Parathyroid adenoma (tissue), 2 donors: ENCODE measurements at regions not wholly inside any gene's neighbourhood (a gene's known extent, or its start where the extent isn't known, plus 50 kb on each side); places are given as distances from the start of the nearest gene placed in this dataset.

ENCODE experiments used
- H2AFZ ChIP-seq: fragments of 300-600 bp; sonication (generic); one replicate; pipeline ENCODE4 v1.7.0; 2017; ENCODE audit warnings: antibody characterized with exemption, mild to moderate bottlenecking
- H3K27ac ChIP-seq: fragments of 300-600 bp; sonication (generic); one replicate; pipeline ENCODE4 v1.7.0; 2017
- H3K27me3 ChIP-seq: fragments of 300-600 bp; sonication (generic); one replicate; pipeline ENCODE4 v1.7.0; 2017; ENCODE audit warnings: low read length; ENCODE audit not compliant: control insufficient read depth, insufficient read depth
- H3K36me3 ChIP-seq: fragments of 300-600 bp; sonication (generic); one replicate; pipeline ENCODE4 v1.7.0; 2017; ENCODE audit warnings: low read length; ENCODE audit not compliant: control insufficient read depth, insufficient read depth
- H3K4me1 ChIP-seq: fragments of 300-600 bp; sonication (generic); one replicate; pipeline ENCODE4 v1.7.0; 2017; ENCODE audit warnings: control low read depth
- H3K4me2 ChIP-seq: fragments of 300-600 bp; sonication (generic); one replicate; pipeline ENCODE4 v1.7.0; 2017; ENCODE audit warnings: low read length
- H3K4me3 ChIP-seq: fragments of 300-600 bp; sonication (generic); one replicate; pipeline ENCODE4 v1.7.0; 2017; ENCODE audit warnings: low read depth, low read length
- H3K79me2 ChIP-seq: fragments of 300-600 bp; sonication (generic); one replicate; pipeline ENCODE4 v1.7.0; 2017; ENCODE audit warnings: control low read depth
- H3K9ac ChIP-seq: fragments of 300-600 bp; sonication (generic); one replicate; pipeline ENCODE4 v1.7.0; 2017; ENCODE audit warnings: mild to moderate bottlenecking
- H3K9me3 ChIP-seq: fragments of 300-600 bp; sonication (generic); one replicate; pipeline ENCODE4 v1.7.0; 2017; ENCODE audit warnings: low read length; ENCODE audit not compliant: control insufficient read depth
- TF ChIP-seq, protein P1 (sequence below): fragments of 300-600 bp; sonication (generic); IDR thresholded peaks from one replicate; pipeline ENCODE4 v1.7.0; 2017; ENCODE audit warnings: antibody characterized with exemption, mild to moderate bottlenecking
- donor health status: primary hyperparathyroidism.

DNA sequence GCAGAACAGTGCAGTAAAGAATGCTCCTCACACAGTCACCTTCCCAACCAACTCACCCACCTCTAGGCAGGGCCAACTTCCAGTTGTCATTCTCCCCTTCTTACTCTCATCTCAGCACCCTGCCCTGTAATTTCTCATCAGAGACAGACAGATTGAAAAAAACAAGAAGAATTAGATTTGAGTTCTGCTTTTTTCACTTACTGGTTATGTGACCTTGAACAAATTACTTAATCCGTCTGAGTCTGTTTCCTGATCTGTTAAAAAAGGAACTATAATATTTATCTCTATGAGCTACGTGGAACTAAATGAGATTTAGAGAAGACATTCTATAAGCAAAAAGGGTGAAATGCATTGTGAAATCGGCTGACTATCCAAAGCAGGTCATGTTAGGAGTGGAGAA lies 330.3 kb downstream of the ZNF326 start:
- Histone ChIP-seq H3K27me3 (no peaks in the 10 kb centered on the region), H3K4me3 (no peak overlapping the region), H3K36me3 (no peaks in the 10 kb centered on the region), H3K4me2 (no peak overlapping the region), H3K4me1 (peaks cover 6% of the 10 kb centered on the region), H2AFZ (no peak overlapping the region), H3K9ac (no peak overlapping the region), H3K27ac (no peak overlapping the region), H3K9me3 (no peaks in the 10 kb centered on the region), H3K79me2 (no peaks in the 10 kb centered on the region)
- TF ChIP-seq, protein P1, sequence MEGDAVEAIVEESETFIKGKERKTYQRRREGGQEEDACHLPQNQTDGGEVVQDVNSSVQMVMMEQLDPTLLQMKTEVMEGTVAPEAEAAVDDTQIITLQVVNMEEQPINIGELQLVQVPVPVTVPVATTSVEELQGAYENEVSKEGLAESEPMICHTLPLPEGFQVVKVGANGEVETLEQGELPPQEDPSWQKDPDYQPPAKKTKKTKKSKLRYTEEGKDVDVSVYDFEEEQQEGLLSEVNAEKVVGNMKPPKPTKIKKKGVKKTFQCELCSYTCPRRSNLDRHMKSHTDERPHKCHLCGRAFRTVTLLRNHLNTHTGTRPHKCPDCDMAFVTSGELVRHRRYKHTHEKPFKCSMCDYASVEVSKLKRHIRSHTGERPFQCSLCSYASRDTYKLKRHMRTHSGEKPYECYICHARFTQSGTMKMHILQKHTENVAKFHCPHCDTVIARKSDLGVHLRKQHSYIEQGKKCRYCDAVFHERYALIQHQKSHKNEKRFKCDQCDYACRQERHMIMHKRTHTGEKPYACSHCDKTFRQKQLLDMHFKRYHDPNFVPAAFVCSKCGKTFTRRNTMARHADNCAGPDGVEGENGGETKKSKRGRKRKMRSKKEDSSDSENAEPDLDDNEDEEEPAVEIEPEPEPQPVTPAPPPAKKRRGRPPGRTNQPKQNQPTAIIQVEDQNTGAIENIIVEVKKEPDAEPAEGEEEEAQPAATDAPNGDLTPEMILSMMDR: no peak

DNA sequence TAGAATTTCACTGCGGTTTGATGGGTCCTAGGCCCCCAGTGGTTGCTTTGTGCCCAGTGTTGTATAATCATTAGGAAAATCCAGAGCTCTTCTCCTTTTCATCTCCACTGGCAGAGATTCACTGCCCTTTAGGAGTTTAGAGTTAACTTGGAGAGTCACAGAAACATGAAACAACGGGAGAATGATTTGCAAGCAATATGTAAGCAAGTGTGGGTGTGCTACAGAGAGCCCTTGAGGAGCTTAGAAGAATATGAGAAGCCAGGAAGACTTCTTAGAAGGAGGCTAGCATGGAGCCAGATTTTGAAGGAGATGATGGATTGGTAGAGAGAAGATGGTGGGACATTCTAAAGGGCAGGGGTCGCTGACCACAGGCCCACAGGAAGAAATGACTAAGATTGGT lies 327.3 kb downstream of the ZNF326 start:
- peaks cover 6% of the 10 kb centered on the region for H3K4me1 ChIP-seq
- no peak overlapping the region for H3K4me2 ChIP-seq
- H3K9ac ChIP-seq: no peak overlapping the region
- no peak overlapping the region for H3K4me3 ChIP-seq
- no peaks in the 10 kb centered on the region for H3K9me3 ChIP-seq
- H3K27ac ChIP-seq: no peak overlapping the region
- TF ChIP-seq, protein P1: no peak
- H2AFZ ChIP-seq: no peak overlapping the region
- H3K36me3 ChIP-seq: no peaks in the 10 kb centered on the region
- no peaks in the 10 kb centered on the region for H3K79me2 ChIP-seq
- H3K27me3 ChIP-seq: no peaks in the 10 kb centered on the region

DNA sequence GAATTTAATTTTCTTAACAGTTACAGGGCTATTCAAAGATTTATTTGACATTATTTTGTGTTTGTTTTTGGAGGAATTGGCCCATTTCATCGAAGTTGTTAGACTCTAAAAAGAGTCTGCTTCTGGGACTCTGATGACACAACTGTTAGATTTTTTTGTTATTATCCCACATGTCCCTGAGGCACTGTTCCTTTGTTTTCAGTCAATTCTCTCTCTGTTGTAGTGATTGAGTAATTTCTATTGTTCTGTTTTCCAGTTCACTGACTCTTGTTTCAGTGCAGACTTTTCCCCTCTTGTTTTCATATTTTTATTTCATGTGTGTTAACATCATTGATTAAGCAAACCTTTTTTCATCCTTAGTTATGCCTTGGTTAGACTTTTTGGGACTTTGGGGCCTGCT lies 325.0 kb downstream of the ZNF326 start:
- H3K79me2 ChIP-seq: no peaks in the 10 kb centered on the region
- H3K27ac ChIP-seq: no peak overlapping the region
- H2AFZ ChIP-seq: no peak overlapping the region
- peaks cover 6% of the 10 kb centered on the region for H3K4me1 ChIP-seq
- no peaks in the 10 kb centered on the region for H3K27me3 ChIP-seq
- H3K9me3 ChIP-seq: no peaks in the 10 kb centered on the region
- H3K4me3 ChIP-seq: no peak overlapping the region
- H3K4me2 ChIP-seq: no peak overlapping the region
- no peak overlapping the region for H3K9ac ChIP-seq
- H3K36me3 ChIP-seq: no peaks in the 10 kb centered on the region
- TF ChIP-seq, protein P1: no peak

DNA sequence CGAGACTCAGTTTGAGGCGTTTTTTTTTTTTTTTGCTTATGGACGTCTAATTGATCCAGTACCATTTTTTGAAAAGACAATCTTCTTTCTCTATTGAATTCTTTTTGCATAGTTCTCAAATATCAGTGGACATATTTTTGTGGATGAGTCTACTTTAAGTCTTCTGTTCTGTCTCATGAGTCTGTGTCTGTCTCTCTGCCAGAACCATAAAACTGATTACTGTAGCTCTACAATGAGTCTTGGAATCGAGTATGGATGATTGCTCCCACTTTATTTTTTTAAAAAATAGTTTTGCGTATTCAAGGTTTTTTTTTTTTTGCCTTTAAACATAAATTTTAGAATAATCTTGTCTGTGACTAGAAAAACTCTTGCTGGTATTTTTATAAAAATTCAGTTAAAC lies 323.5 kb downstream of the ZNF326 start:
- H3K27ac ChIP-seq: no peak overlapping the region
- H3K4me3 ChIP-seq: no peak overlapping the region
- H3K9me3 ChIP-seq: no peaks in the 10 kb centered on the region
- H3K4me1 ChIP-seq: peaks cover 6% of the 10 kb centered on the region
- no peaks in the 10 kb centered on the region for H3K79me2 ChIP-seq
- no peak overlapping the region for H3K9ac ChIP-seq
- H2AFZ ChIP-seq: no peak overlapping the region
- H3K4me2 ChIP-seq: no peak overlapping the region
- H3K27me3 ChIP-seq: no peaks in the 10 kb centered on the region
- TF ChIP-seq, protein P1: no peak
- H3K36me3 ChIP-seq: no peaks in the 10 kb centered on the region

DNA sequence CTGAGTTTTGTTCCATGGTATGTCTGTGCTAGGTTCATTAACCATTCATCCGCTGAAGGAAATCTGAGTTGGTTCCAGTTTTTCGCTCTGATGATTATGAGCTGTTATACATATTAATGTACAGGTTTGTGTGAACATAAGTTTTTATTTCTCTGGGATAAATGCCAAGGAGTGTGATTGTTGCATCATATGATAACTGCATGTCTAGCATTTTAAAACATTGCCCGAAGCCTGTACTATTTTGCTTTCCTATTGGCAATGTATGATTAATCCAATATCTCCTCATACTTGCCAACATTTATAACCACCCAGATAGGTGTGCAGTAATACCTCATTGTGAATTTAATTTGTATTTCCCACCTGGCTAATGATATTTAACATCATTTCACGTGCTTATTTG lies 322.7 kb downstream of the ZNF326 start:
- Histone ChIP-seq H3K27me3 (no peaks in the 10 kb centered on the region), H2AFZ (no peak overlapping the region), H3K4me2 (no peak overlapping the region), H3K9me3 (no peaks in the 10 kb centered on the region), H3K9ac (no peak overlapping the region), H3K79me2 (no peaks in the 10 kb centered on the region), H3K27ac (no peak overlapping the region), H3K4me1 (peaks cover 6% of the 10 kb centered on the region), H3K4me3 (no peak overlapping the region), H3K36me3 (no peaks in the 10 kb centered on the region)
- TF ChIP-seq, protein P1: no peak
